Thyroid gland (tissue), 4 donors: ENCODE measurements at regions not wholly inside any gene's neighbourhood (a gene's known extent, or its start where the extent isn't known, plus 50 kb on each side); places are given as distances from the start of the nearest gene placed in this dataset.

Experiments used
- DNase-seq, 2 donors: peaks; one replicate each; pipeline ENCODE4 v3.0.0-alpha.2; 2019
- H3K27ac ChIP-seq, 3 donors: fragments of 200-600 bp; sonication (generic); 1 replicate in 2 of 3; 2 replicates in 1 of 3; pipeline ENCODE4 v1.5.1; 2016 to 2019; ENCODE audit warnings: mild to moderate bottlenecking in 1 of 3, moderate library complexity in 1 of 3
- H3K27me3 ChIP-seq: fragments of 200-600 bp; sonication (generic); one replicate; pipeline ENCODE4 v1.5.1; 2019
- H3K36me3 ChIP-seq, 2 donors: fragments of 200-600 bp; sonication (generic); one replicate each; pipeline ENCODE4 v1.5.1; 2016 to 2019
- H3K4me1 ChIP-seq, 2 donors: fragments of 200-600 bp; sonication (generic); one replicate each; pipeline ENCODE4 v1.5.1; 2017 to 2019
- H3K4me3 ChIP-seq, 3 donors: fragments of 200-600 bp; sonication (generic); replicated peaks in 1 of 3; 1 replicate in 2 of 3; 2 replicates in 1 of 3; pipeline ENCODE4 v1.5.1; 2016; ENCODE audit warnings: mild to moderate bottlenecking in 1 of 3
- H3K9me3 ChIP-seq: fragments of 200-600 bp; sonication (generic); one replicate; pipeline ENCODE4 v1.5.1; 2017
- POLR2A ChIP-seq, 2 donors: fragments of 450-650 bp; IDR thresholded peaks; one replicate each; pipeline ENCODE4 v1.6.1; 2017; ENCODE audit warnings: antibody characterized with exemption in 2 of 2, mild to moderate bottlenecking in 2 of 2, moderate library complexity in 1 of 2
- WGBS, 2 donors: methylation state at CpG; one replicate each; pipeline ENCODE4 v1.1.5; 2017; 5-methylcytosine and 5-hydroxymethylcytosine counted together
- intact Hi-C: fragments of 100-400 bp; cut with DNase I; formaldehyde crosslinking; loops from one replicate; pipeline ENCODE4 v1.15.1; 2023
- TF ChIP-seq, protein P1 (sequence below), 6 experiments: fragments of 200-600 bp in 3 of 6; fragments of 450-650 bp in 3 of 6; sonication (generic) in 3 of 6; IDR thresholded peaks; one replicate each; pipeline ENCODE4 v1.5.1; 2016 to 2019; ENCODE audit warnings: antibody characterized with exemption in 6 of 6, mild to moderate bottlenecking in 2 of 6, inconsistent platforms in 1 of 6, moderate library complexity in 1 of 6

GRCh38 chr9:90022474-90022873, 417.7 kb downstream of the GADD45G start:
- TF ChIP-seq POLR2A (IDR thresholded peaks at IDR 0.05) = no peak
- TF ChIP-seq, protein P1, sequence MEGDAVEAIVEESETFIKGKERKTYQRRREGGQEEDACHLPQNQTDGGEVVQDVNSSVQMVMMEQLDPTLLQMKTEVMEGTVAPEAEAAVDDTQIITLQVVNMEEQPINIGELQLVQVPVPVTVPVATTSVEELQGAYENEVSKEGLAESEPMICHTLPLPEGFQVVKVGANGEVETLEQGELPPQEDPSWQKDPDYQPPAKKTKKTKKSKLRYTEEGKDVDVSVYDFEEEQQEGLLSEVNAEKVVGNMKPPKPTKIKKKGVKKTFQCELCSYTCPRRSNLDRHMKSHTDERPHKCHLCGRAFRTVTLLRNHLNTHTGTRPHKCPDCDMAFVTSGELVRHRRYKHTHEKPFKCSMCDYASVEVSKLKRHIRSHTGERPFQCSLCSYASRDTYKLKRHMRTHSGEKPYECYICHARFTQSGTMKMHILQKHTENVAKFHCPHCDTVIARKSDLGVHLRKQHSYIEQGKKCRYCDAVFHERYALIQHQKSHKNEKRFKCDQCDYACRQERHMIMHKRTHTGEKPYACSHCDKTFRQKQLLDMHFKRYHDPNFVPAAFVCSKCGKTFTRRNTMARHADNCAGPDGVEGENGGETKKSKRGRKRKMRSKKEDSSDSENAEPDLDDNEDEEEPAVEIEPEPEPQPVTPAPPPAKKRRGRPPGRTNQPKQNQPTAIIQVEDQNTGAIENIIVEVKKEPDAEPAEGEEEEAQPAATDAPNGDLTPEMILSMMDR (IDR thresholded peaks at IDR 0.05) = no peak

DNA sequence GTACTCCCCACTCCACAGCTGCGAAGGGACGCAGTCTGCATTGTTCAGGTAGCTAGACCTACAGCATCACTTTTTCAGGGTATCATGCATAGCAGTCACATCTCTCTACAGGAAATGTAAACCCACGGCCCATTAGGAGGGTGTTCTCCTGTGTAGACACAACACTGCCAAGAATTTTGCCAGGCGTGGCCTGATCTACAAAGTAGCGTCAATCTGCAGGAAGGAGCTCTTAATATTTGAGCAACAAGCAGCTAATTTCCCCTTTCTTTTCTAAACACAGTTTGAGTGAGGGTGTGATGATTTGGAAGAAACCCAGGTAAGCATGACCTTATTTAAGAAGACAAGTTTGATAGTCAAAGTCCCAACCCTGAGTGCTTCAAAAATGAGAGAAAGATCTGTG, 419.0 kb downstream of the GADD45G start:
- Histone ChIP-seq H3K27me3 (no peaks in the 10 kb centered on the region), H3K27ac (no peak overlapping the region), H3K4me3 (no peak overlapping the region), H3K36me3 (no peaks in the 10 kb centered on the region), H3K9me3 (no peaks in the 10 kb centered on the region), H3K4me1 (no peaks in the 10 kb centered on the region)
- no peak for DNase-seq
- 67 to 68% methylated on average over 5 of the region's 5 CpGs for WGBS, 2 donors
- intact Hi-C loops = no loop called here
- TF ChIP-seq POLR2A (IDR thresholded peaks at IDR 0.05) = no peak
- TF ChIP-seq, protein P1 (IDR thresholded peaks at IDR 0.05) = no peak

More at GRCh38 chr9:90022474-90022873, 417.7 kb downstream of the GADD45G start:
- Histone ChIP-seq H3K4me1 (no peaks in the 10 kb centered on the region), H3K9me3 (no peaks in the 10 kb centered on the region), H3K4me3 (no peak overlapping the region), H3K27me3 (no peaks in the 10 kb centered on the region), H3K27ac (no peak overlapping the region), H3K36me3 (no peaks in the 10 kb centered on the region)
- no peak for DNase-seq
- intact Hi-C loops = no loop called here
- WGBS, 2 donors = 86 to 96% methylated on average over 3 of the region's 3 CpGs

GRCh38 chr9:90024409-90024808, 419.6 kb downstream of the GADD45G start:
- H3K27ac ChIP-seq = no peak overlapping the region
- intact Hi-C loops = no loop called here
- H3K27me3 ChIP-seq = no peaks in the 10 kb centered on the region
- no peak for DNase-seq
- WGBS, 2 donors = 63 to 69% methylated on average over 3 of the region's 3 CpGs
- H3K4me3 ChIP-seq = no peak overlapping the region
- no peaks in the 10 kb centered on the region for H3K9me3 ChIP-seq
- H3K4me1 ChIP-seq = no peaks in the 10 kb centered on the region
- TF ChIP-seq, protein P1 (IDR thresholded peaks at IDR 0.05) = no peak
- no peak for TF ChIP-seq POLR2A (IDR thresholded peaks at IDR 0.05)
- no peaks in the 10 kb centered on the region for H3K36me3 ChIP-seq

DNA sequence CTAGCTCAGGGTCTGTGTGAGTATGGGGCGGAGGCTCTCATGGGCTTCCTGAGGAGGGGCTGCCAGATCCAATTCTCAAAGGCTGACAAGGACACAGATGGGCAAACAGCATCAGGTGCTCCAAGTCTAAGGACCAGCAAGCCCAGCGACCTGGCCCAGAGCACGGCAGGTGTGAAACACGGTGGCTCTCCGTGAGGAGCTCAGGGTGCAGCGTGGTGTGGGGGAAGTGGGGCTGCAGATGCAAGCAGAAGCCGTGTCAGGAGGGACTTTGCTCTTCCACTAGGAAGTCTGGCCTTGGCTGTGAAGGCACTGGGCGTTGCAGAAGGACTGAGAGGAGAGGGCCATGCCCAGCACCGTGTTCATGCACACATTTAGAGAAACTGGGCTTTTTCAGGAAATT, 420.0 kb downstream of the GADD45G start:
- H3K36me3 ChIP-seq = no peaks in the 10 kb centered on the region
- H3K4me1 ChIP-seq = no peaks in the 10 kb centered on the region
- 86 to 89% methylated on average over 8 of the region's 9 CpGs for WGBS, 2 donors
- DNase-seq = no peak
- TF ChIP-seq, protein P1 (IDR thresholded peaks at IDR 0.05) = no peak
- no peak for TF ChIP-seq POLR2A (IDR thresholded peaks at IDR 0.05)
- H3K4me3 ChIP-seq = no peak overlapping the region
- H3K9me3 ChIP-seq = no peaks in the 10 kb centered on the region
- no peak overlapping the region for H3K27ac ChIP-seq
- intact Hi-C loops = no loop called here
- H3K27me3 ChIP-seq = no peaks in the 10 kb centered on the region

DNA sequence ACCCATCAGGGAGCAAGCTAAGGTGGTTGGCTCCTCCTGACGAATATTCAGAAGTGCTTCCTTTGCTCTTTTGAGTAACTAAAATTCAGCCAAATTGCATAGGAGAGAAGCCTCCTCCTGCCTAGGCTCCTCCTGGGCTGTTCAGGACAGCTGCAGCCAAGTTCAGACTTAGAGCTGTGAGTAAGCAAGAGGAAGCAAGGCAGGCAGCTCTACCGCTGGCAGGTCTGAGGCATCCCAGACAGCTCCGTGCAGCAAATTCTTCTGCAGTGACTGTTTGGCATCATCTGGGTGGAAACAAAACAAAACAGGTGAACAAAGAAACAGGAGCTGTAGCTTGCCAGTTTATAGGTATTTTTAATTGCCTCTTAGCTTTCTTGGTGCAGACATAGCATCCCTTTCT, 421.0 kb downstream of the GADD45G start:
- 37 to 67% methylated on average over 2 to 3 of the region's 3 CpGs for WGBS, 2 donors
- intact Hi-C loops = no loop called here
- H3K36me3 ChIP-seq = no peaks in the 10 kb centered on the region
- H3K4me3 ChIP-seq = no peak overlapping the region
- H3K27ac ChIP-seq = no peak overlapping the region
- H3K4me1 ChIP-seq = no peaks in the 10 kb centered on the region
- no peak for DNase-seq
- no peaks in the 10 kb centered on the region for H3K9me3 ChIP-seq
- TF ChIP-seq, protein P1 (IDR thresholded peaks at IDR 0.05) = no peak
- TF ChIP-seq POLR2A (IDR thresholded peaks at IDR 0.05) = no peak
- no peaks in the 10 kb centered on the region for H3K27me3 ChIP-seq
